Caco-2 (cell line): ENCODE measurements at regions not wholly inside any gene's neighbourhood (a gene's known extent, or its start where the extent isn't known, plus 50 kb on each side); places are given as distances from the start of the nearest gene placed in this dataset.

Experiments used
- BruUV-seq: library from RNA; stranded (reverse); fragments of 400-500 nt; replicated peaks from 2 replicates; lab custom pipeline; 2021; lab: Mats Ljungman, UMichigan
- CTCF ChIA-PET: fragments of 300-600 bp; sonication (Branson Sonifier 250); formaldehyde crosslinking; loops from one replicate; lab custom pipeline; 2022; ENCODE audit warnings: antibody characterized with exemption; lab: Charles Lee
- POLR2A ChIA-PET: fragments of 300-600 bp; sonication (Branson Sonifier 250); formaldehyde crosslinking; loops from one replicate; lab custom pipeline; 2022; ENCODE audit warnings: antibody characterized with exemption; lab: Charles Lee
- DNase-seq, 2 experiments: peaks; one replicate each; pipeline versions ENCODE4 v3.0.0 to v3.0.0-alpha.2; 2020 to 2022
- H3K27me3 ChIP-seq: replicated peaks from 2 replicates; pipeline ENCODE4 v1.6.0; 2011; ENCODE audit warnings: low read length; ENCODE audit not compliant: control insufficient read depth, insufficient read depth
- H3K36me3 ChIP-seq: 2 replicates; pipeline ENCODE4 v1.5.1; 2011; ENCODE audit warnings: low read length; ENCODE audit not compliant: control insufficient read depth, insufficient read depth
- H3K4me1 ChIP-seq: fragments of 250-450 bp; sonication (Bioruptor Pico); 2 replicates; pipeline ENCODE4 v1.5.1; 2020; ENCODE audit warnings: mild to moderate bottlenecking
- H3K4me3 ChIP-seq: 2 replicates; pipeline ENCODE4 v1.5.1; 2011; ENCODE audit warnings: low read depth, mild to moderate bottlenecking, control low read depth, low read length
- H3K9me3 ChIP-seq: fragments of 250-450 bp; sonication (Bioruptor Pico); 2 replicates; pipeline ENCODE4 v1.5.1; 2020; ENCODE audit warnings: mild to moderate bottlenecking, moderate library complexity
- H3K27ac Mint-ChIP-seq: one replicate; pipeline ENCODE4 v1.8.0; 2022; ENCODE audit warnings: mixed read lengths; ENCODE audit not compliant: unreplicated experiment
- H3K27me3 Mint-ChIP-seq: one replicate; pipeline ENCODE4 v1.8.0; 2022; ENCODE audit warnings: mixed read lengths; ENCODE audit not compliant: insufficient read depth, unreplicated experiment
- H3K36me3 Mint-ChIP-seq: one replicate; pipeline ENCODE4 v1.8.0; 2022; ENCODE audit warnings: mild to moderate bottlenecking, mixed read lengths; ENCODE audit not compliant: insufficient read depth, unreplicated experiment
- H3K4me1 Mint-ChIP-seq: one replicate; pipeline ENCODE4 v1.8.0; 2022; ENCODE audit warnings: low read depth, mixed read lengths; ENCODE audit not compliant: unreplicated experiment
- H3K4me3 Mint-ChIP-seq: one replicate; pipeline ENCODE4 v1.8.0; 2022; ENCODE audit warnings: mild to moderate bottlenecking, moderate library complexity, mixed read lengths; ENCODE audit not compliant: unreplicated experiment
- H3K9me3 Mint-ChIP-seq: one replicate; pipeline ENCODE4 v1.8.0; 2022; ENCODE audit warnings: mixed read lengths; ENCODE audit not compliant: unreplicated experiment
- intact Hi-C: fragments of 100-400 bp; cut with micrococcal nuclease; formaldehyde crosslinking; loops from one replicate; pipeline ENCODE4 v1.10.0; 2022; ENCODE audit not compliant: unreplicated experiment
- TF ChIP-seq, protein P1 (sequence below), 2 experiments: fragments of 200-600 bp in 1 of 2; IDR thresholded peaks; 1 replicate in 1 of 2; 2 replicates in 1 of 2; pipeline versions ENCODE4 v1.5.1 to v1.8.0; 2011 to 2022; ENCODE audit warnings: antibody characterized with exemption in 1 of 2, control low read depth in 1 of 2, inconsistent platforms in 1 of 2, low read depth in 1 of 2, low read length in 1 of 2, mild to moderate bottlenecking in 1 of 2, moderate library complexity in 1 of 2; ENCODE audit not compliant: insufficient read depth in 1 of 2, severe bottlenecking in 1 of 2, unreplicated experiment in 1 of 2

DNA sequence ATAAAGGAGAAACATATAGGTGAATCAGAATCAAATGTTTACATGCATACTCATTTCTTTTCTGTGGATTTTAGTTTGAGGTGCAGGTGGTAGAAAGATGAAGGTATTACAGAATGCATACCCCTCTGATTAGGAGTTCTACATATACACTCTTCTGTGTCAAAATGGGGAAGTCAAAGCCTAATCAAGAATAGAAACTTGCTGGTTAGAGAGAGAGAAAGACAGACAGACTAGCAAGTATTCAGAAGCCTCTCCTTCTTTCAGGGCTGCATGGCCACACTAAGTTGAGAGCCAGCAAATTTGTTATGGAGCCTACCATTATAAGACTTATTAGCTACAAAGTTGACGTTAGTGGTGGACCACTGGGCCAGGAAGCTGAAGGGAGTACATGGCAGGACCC, 358.3 kb upstream of the EYS start:
- CTCF ChIA-PET = no interaction called here
- H3K4me3 ChIP-seq = no peak overlapping the region
- H3K27me3 ChIP-seq = no peaks in the 10 kb centered on the region
- no peaks in the 10 kb centered on the region for H3K9me3 ChIP-seq
- H3K4me1 ChIP-seq = no peaks in the 10 kb centered on the region
- Mint-ChIP-seq H3K36me3 (no peaks in the 10 kb centered on the region), H3K27ac (no peak overlapping the region), H3K27me3 (no peaks in the 10 kb centered on the region), H3K4me1 (no peaks in the 10 kb centered on the region), H3K9me3 (peaks cover 9% of the 10 kb centered on the region), H3K4me3 (no peak overlapping the region)
- DNase-seq = no peak
- POLR2A ChIA-PET = no interaction called here
- H3K36me3 ChIP-seq = no peaks in the 10 kb centered on the region
- no TSS peak for BruUV-seq
- TF ChIP-seq, protein P1, sequence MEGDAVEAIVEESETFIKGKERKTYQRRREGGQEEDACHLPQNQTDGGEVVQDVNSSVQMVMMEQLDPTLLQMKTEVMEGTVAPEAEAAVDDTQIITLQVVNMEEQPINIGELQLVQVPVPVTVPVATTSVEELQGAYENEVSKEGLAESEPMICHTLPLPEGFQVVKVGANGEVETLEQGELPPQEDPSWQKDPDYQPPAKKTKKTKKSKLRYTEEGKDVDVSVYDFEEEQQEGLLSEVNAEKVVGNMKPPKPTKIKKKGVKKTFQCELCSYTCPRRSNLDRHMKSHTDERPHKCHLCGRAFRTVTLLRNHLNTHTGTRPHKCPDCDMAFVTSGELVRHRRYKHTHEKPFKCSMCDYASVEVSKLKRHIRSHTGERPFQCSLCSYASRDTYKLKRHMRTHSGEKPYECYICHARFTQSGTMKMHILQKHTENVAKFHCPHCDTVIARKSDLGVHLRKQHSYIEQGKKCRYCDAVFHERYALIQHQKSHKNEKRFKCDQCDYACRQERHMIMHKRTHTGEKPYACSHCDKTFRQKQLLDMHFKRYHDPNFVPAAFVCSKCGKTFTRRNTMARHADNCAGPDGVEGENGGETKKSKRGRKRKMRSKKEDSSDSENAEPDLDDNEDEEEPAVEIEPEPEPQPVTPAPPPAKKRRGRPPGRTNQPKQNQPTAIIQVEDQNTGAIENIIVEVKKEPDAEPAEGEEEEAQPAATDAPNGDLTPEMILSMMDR (IDR thresholded peaks at IDR 0.05; ENCODE audit: insufficient read depth in 1 of 2, low read depth in 1 of 2, low read length in 1 of 2, severe bottlenecking in 1 of 2, unreplicated experiment in 1 of 2) = no peak
- intact Hi-C loops = no loop called here

DNA sequence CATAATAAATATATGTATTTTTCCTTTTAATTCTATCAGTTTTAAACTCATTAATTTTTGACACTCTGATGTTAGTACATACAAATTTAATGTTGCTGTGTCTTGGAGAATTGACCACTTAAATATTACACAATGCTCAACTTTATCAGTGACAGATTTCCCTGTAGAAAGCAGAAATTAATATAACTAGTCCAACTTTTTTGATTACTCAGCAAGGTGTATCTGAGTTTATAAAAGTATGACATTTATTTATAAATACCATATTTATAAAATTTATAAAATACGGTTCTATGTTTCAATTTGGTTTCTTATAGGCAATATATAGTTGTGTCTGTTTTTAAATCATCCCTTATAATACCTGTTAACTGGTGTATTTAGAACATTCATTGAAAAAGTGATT, 350.0 kb upstream of the EYS start:
- Histone ChIP-seq H3K36me3 (no peaks in the 10 kb centered on the region), H3K9me3 (no peaks in the 10 kb centered on the region), H3K4me1 (no peaks in the 10 kb centered on the region), H3K27me3 (no peaks in the 10 kb centered on the region), H3K4me3 (no peak overlapping the region)
- no peaks in the 10 kb centered on the region for H3K27me3 Mint-ChIP-seq
- no peak overlapping the region for H3K4me3 Mint-ChIP-seq
- H3K27ac Mint-ChIP-seq = no peak overlapping the region
- no peaks in the 10 kb centered on the region for H3K4me1 Mint-ChIP-seq
- POLR2A ChIA-PET = no interaction called here
- CTCF ChIA-PET = no interaction called here
- BruUV-seq = no TSS peak
- intact Hi-C loops = no loop called here
- H3K36me3 Mint-ChIP-seq = no peaks in the 10 kb centered on the region
- H3K9me3 Mint-ChIP-seq = no peaks in the 10 kb centered on the region
- TF ChIP-seq, protein P1 (IDR thresholded peaks at IDR 0.05; ENCODE audit: insufficient read depth in 1 of 2, low read depth in 1 of 2, low read length in 1 of 2, severe bottlenecking in 1 of 2, unreplicated experiment in 1 of 2) = no peak
- no peak for DNase-seq

DNA sequence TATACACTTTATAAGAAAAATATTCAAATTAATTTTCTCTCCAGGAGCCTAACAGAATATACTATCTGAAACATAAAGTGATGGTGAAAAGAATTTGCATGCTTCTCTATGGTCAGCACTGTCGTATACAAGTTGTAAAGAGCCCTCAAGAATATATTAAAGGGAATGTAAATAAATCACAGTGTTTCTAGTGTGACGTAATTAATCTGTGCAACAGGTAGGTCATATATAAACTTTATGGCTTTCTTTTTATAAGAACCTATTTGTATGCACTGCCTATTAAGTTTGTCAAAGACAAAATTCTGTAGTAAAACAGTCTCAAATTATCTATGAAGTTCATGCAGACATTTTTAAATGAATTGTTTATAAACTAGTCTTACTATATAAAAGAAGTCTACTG, 347.9 kb upstream of the EYS start:
- H3K36me3 ChIP-seq = no peaks in the 10 kb centered on the region
- TF ChIP-seq, protein P1 (IDR thresholded peaks at IDR 0.05; ENCODE audit: insufficient read depth in 1 of 2, low read depth in 1 of 2, low read length in 1 of 2, severe bottlenecking in 1 of 2, unreplicated experiment in 1 of 2) = no peak
- ChIA-PET CTCF (no interaction called here), POLR2A (no interaction called here)
- Mint-ChIP-seq H3K4me1 (no peaks in the 10 kb centered on the region), H3K27ac (no peak overlapping the region), H3K27me3 (no peaks in the 10 kb centered on the region), H3K9me3 (no peaks in the 10 kb centered on the region), H3K4me3 (no peak overlapping the region), H3K36me3 (no peaks in the 10 kb centered on the region)
- DNase-seq = no peak
- no TSS peak for BruUV-seq
- H3K9me3 ChIP-seq = no peaks in the 10 kb centered on the region
- no peak overlapping the region for H3K4me3 ChIP-seq
- intact Hi-C loops = no loop called here
- H3K4me1 ChIP-seq = no peaks in the 10 kb centered on the region
- H3K27me3 ChIP-seq = no peaks in the 10 kb centered on the region
